HepG2 (cell line): ENCODE measurements at regions not wholly inside any gene's neighbourhood (a gene's known extent, or its start where the extent isn't known, plus 50 kb on each side); places are given as distances from the start of the nearest gene placed in this dataset.

Experiments used
- ATAC-seq: fragments of 200-7000 bp; cut with Tn5 transposase; 3 replicates; pipeline ENCODE4 v1.9.1; 2020; ENCODE audit warnings: mild to moderate bottlenecking, moderate library complexity
- BruUV-seq: library from RNA; stranded (reverse); fragments of 400-500 nt; replicated peaks from 2 replicates; lab custom pipeline; 2021; lab: Mats Ljungman, UMichigan
- CTCF ChIA-PET: fragments of 300-600 bp; formaldehyde crosslinking; extraction: SDS; loops from one replicate; lab custom pipeline; 2021; ENCODE audit warnings: low total read pairs, inconsistent platforms, low intra/inter-chr PET ratio; lab: Yijun Ruan, JAX
- POLR2A ChIA-PET: fragments of 350-600 bp; sonication (Branson Sonifier 250); formaldehyde crosslinking; loops from one replicate; lab custom pipeline; 2020; ENCODE audit warnings: antibody characterized with exemption, inconsistent platforms; lab: Yijun Ruan, JAX
- DNase-seq: peaks from one replicate; pipeline ENCODE4 v3.0.0-alpha.2; 2015; ENCODE audit warnings: low spot score
- FAIRE-seq: peaks from 3 replicates; lab custom pipeline; 2011; peaks lifted over from hg19 to GRCh38; lab: Jason Lieb, UNC
- H2AFZ ChIP-seq: one replicate; pipeline ENCODE4 v1.6.1; 2011; ENCODE audit warnings: low read length, inconsistent platforms
- H3K27ac ChIP-seq: fragments of 300-600 bp; 3 replicates; pipeline ENCODE4 v1.8.0; 2011; ENCODE audit warnings: mixed run types, mild to moderate bottlenecking, mixed read lengths, low read length, inconsistent platforms; ENCODE audit not compliant: insufficient read depth; ENCODE audit errors: extremely low read length
- H3K27me3 ChIP-seq, 2 experiments: fragments of 200-600 bp in 1 of 2; 2 replicates in 1 of 2; 3 replicates in 1 of 2; pipeline versions ENCODE4 v1.6.0 to v1.8.0; 2011; ENCODE audit warnings: low read length in 2 of 2, mild to moderate bottlenecking in 2 of 2, moderate library complexity in 2 of 2, inconsistent platforms in 1 of 2; ENCODE audit not compliant: insufficient read depth in 2 of 2, control insufficient read depth in 1 of 2
- H3K36me3 ChIP-seq, 2 experiments: fragments of 200-600 bp in 1 of 2; replicated peaks in 1 of 2; 2 replicates in 1 of 2; 3 replicates in 1 of 2; pipeline versions ENCODE4 v1.5.1 to v1.8.0; 2011; ENCODE audit warnings: low read length in 2 of 2, inconsistent platforms in 1 of 2; ENCODE audit not compliant: insufficient read depth in 2 of 2, control insufficient read depth in 1 of 2
- H3K4me1 ChIP-seq: 2 replicates; pipeline ENCODE4 v1.5.1; 2012; ENCODE audit warnings: low read length, inconsistent platforms; ENCODE audit not compliant: insufficient read depth
- H3K4me2 ChIP-seq: 2 replicates; pipeline ENCODE4 v1.6.0; 2011; ENCODE audit warnings: low read depth, low read length, inconsistent platforms
- H3K4me3 ChIP-seq, 3 experiments: fragments of 200-600 bp in 1 of 3; sonication (generic), shearing (Covaris generic) in 1 of 3; replicated peaks in 1 of 3; 2 replicates each; pipeline ENCODE4 v1.5.1; 2011 to 2016; ENCODE audit warnings: low read length in 3 of 3, inconsistent platforms in 2 of 3, low read depth in 2 of 3, mild to moderate bottlenecking in 2 of 3, control low read depth in 1 of 3, mixed read lengths in 1 of 3; ENCODE audit not compliant: insufficient read depth in 1 of 3
- H3K79me2 ChIP-seq: one replicate; pipeline ENCODE4 v1.6.1; 2011; ENCODE audit warnings: low read length, inconsistent platforms; ENCODE audit not compliant: insufficient read depth
- H3K9ac ChIP-seq: 2 replicates; pipeline ENCODE4 v1.6.0; 2011; ENCODE audit warnings: mild to moderate bottlenecking, low read depth, low read length, inconsistent platforms; ENCODE audit not compliant: insufficient read depth
- H3K9me3 ChIP-seq: 2 replicates; pipeline ENCODE4 v1.5.1; 2012; ENCODE audit warnings: mild to moderate bottlenecking, low read length
- H4K20me1 ChIP-seq: 2 replicates; pipeline ENCODE4 v1.6.0; 2011; ENCODE audit warnings: inconsistent platforms, mild to moderate bottlenecking, low read length, moderate library complexity; ENCODE audit not compliant: insufficient read depth
- ARNT ChIP-seq: fragments of 450-650 bp; IDR thresholded peaks from 2 replicates; pipeline ENCODE4 v1.6.1; 2017
- HOXD1 ChIP-seq: sonication (generic); formaldehyde crosslinking; IDR thresholded peaks from 2 replicates; pipeline ENCODE4 v1.5.0; 2020; ENCODE audit warnings: missing genetic modification reagents
- MATR3 ChIP-seq: sonication (generic); formaldehyde crosslinking; IDR thresholded peaks from 2 replicates; pipeline ENCODE4 v1.4.0; 2020; ENCODE audit warnings: missing genetic modification reagents
- NR1H2 ChIP-seq: sonication (generic); formaldehyde crosslinking; IDR thresholded peaks from 2 replicates; pipeline ENCODE4 v1.8.1; 2022; ENCODE audit warnings: low read depth, missing genetic modification reagents, borderline replicate concordance
- POLR2A ChIP-seq, 2 experiments: IDR thresholded peaks; 2 replicates each; pipeline ENCODE4 v1.6.1; 2011; ENCODE audit warnings: low read depth in 2 of 2, low read length in 2 of 2, mild to moderate bottlenecking in 1 of 2, moderate library complexity in 1 of 2; ENCODE audit not compliant: insufficient read depth in 1 of 2
- SIN3B ChIP-seq: fragments of 150-350 bp; IDR thresholded peaks from 2 replicates; pipeline ENCODE4 v1.6.1; 2014; ENCODE audit warnings: low read length
- SKI ChIP-seq: fragments of 450-650 bp; IDR thresholded peaks from one replicate; pipeline ENCODE4 v1.6.1; 2018; ENCODE audit warnings: mild to moderate bottlenecking; ENCODE audit not compliant: partially characterized antibody
- XBP1 ChIP-seq: sonication (generic); formaldehyde crosslinking; IDR thresholded peaks from 2 replicates; pipeline ENCODE4 v1.5.0; 2020; ENCODE audit warnings: missing genetic modification reagents
- ZNF331 ChIP-seq: sonication (generic); formaldehyde crosslinking; IDR thresholded peaks from 2 replicates; pipeline ENCODE4 v1.4.0; 2020; ENCODE audit warnings: missing genetic modification reagents
- ZNF574 ChIP-seq: sonication (generic); formaldehyde crosslinking; IDR thresholded peaks from 2 replicates; pipeline ENCODE4 v1.4.0; 2020; ENCODE audit warnings: missing genetic modification reagents
- WGBS: methylation state at CpG from one replicate; pipeline ENCODE4 v1.1.6; 2017; ENCODE audit warnings: low lambda C conversion rate; 5-methylcytosine and 5-hydroxymethylcytosine counted together
- in situ Hi-C: cut with HindIII; loops from 2 replicates; pipeline ENCODE4 v1.10.0; 2017; ENCODE audit warnings: low pct_unique_long_range_greater_than_20kb; ENCODE audit not compliant: extremely low pct_ligation_motif_present
- intact Hi-C: fragments of 100-400 bp; cut with micrococcal nuclease; formaldehyde crosslinking; loops from one replicate; pipeline ENCODE4 v1.10.0; 2022; ENCODE audit not compliant: unreplicated experiment
- TF ChIP-seq, protein P1 (sequence below): sonication (generic); formaldehyde crosslinking; IDR thresholded peaks from 2 replicates; pipeline ENCODE4 v1.4.0; 2020; ENCODE audit warnings: missing genetic modification reagents, borderline replicate concordance

- ChIA-PET CTCF (no interaction called here), POLR2A (no interaction called here)
- no peak for DNase-seq
- H3K79me2 ChIP-seq: no peaks in the 10 kb centered on the region
- intact Hi-C loops: no loop called here
- H3K36me3 ChIP-seq: no peaks in the 10 kb centered on the region
- TF ChIP-seq ZNF574 (CRISPR knock-in tag): no peak
- TF ChIP-seq ARNT: no peak
- TF ChIP-seq MATR3: no peak
- no peak for TF ChIP-seq HOXD1 (CRISPR knock-in tag)
- TF ChIP-seq SKI: no peak
- TF ChIP-seq POLR2A (IDR thresholded peaks at IDR 0.05; ENCODE audit: insufficient read depth in 1 of 2, low read depth in 2 of 2, low read length in 2 of 2): no peak
- TF ChIP-seq, protein P1, sequence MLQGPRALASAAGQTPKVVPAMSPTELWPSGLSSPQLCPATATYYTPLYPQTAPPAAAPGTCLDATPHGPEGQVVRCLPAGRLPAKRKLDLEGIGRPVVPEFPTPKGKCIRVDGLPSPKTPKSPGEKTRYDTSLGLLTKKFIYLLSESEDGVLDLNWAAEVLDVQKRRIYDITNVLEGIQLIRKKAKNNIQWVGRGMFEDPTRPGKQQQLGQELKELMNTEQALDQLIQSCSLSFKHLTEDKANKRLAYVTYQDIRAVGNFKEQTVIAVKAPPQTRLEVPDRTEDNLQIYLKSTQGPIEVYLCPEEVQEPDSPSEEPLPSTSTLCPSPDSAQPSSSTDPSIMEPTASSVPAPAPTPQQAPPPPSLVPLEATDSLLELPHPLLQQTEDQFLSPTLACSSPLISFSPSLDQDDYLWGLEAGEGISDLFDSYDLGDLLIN (CRISPR knock-in tag): no peak
- no peak for TF ChIP-seq NR1H2 (CRISPR knock-in tag)
- no peak for TF ChIP-seq ZNF331
- TF ChIP-seq SIN3B: no peak
- no peak for TF ChIP-seq XBP1 (CRISPR knock-in tag)
- TF ChIP-seq, all 625 proteins: peak for 0
- ATAC-seq (no peak), FAIRE-seq (no peak)
- in situ Hi-C loops: no loop called here
- no peaks in the 10 kb centered on the region for H3K4me1 ChIP-seq
- H3K27me3 ChIP-seq: no peaks in the 10 kb centered on the region
- peaks cover 49% of the 10 kb centered on the region for H3K9me3 ChIP-seq
- no peak overlapping the region for H3K27ac ChIP-seq
- no peak overlapping the region for H3K4me2 ChIP-seq
- no TSS peak for BruUV-seq
- H4K20me1 ChIP-seq: no peaks in the 10 kb centered on the region
- H2AFZ ChIP-seq: no peak overlapping the region
- H3K9ac ChIP-seq: no peak overlapping the region
- WGBS: 63% methylated on average over 1 of the region's 1 CpG
- no peak overlapping the region for H3K4me3 ChIP-seq
Observed at GRCh38 chr13:82606008-82606407, 1276.3 kb downstream of the SLITRK1 start.
